Hepatocyte (in vitro differentiated cells): ENCODE measurements at regions not wholly inside any gene's neighbourhood (a gene's known extent, or its start where the extent isn't known, plus 50 kb on each side); places are given as distances from the start of the nearest gene placed in this dataset.

ENCODE experiments used
- DNase-seq: peaks from one replicate; pipeline ENCODE4 v3.0.0-alpha.2; 2016; ENCODE audit warnings: low spot score
- H2AFZ ChIP-seq: fragments of 200-600 bp; sonication (generic); 2 replicates; pipeline ENCODE4 v1.6.0; 2016; ENCODE audit warnings: antibody characterized with exemption, mild to moderate bottlenecking
- H3K27ac ChIP-seq: fragments of 200-600 bp; sonication (generic); 2 replicates; pipeline ENCODE4 v1.5.1; 2016; ENCODE audit warnings: mild to moderate bottlenecking
- H3K27me3 ChIP-seq: fragments of 200-600 bp; sonication (generic); 2 replicates; pipeline ENCODE4 v1.6.1; 2016
- H3K36me3 ChIP-seq: fragments of 200-600 bp; sonication (generic); replicated peaks from 2 replicates; pipeline ENCODE4 v1.5.1; 2016; ENCODE audit warnings: low read depth; ENCODE audit not compliant: insufficient read depth
- H3K4me1 ChIP-seq: fragments of 200-600 bp; sonication (generic); 2 replicates; pipeline ENCODE4 v1.5.1; 2016; ENCODE audit warnings: mild to moderate bottlenecking, moderate library complexity; ENCODE audit not compliant: insufficient read depth
- H3K4me2 ChIP-seq: fragments of 200-600 bp; sonication (generic); 2 replicates; pipeline ENCODE4 v1.6.0; 2016
- H3K4me3 ChIP-seq: fragments of 200-600 bp; sonication (generic); 2 replicates; pipeline ENCODE4 v1.5.1; 2016; ENCODE audit warnings: mild to moderate bottlenecking
- H3K79me2 ChIP-seq: fragments of 200-600 bp; sonication (generic); 2 replicates; pipeline ENCODE4 v1.6.0; 2017; ENCODE audit warnings: mild to moderate bottlenecking
- H3K9me2 ChIP-seq: fragments of 200-600 bp; sonication (generic); replicated peaks from 2 replicates; pipeline ENCODE4 v1.6.0; 2017; ENCODE audit warnings: mild to moderate bottlenecking; ENCODE audit not compliant: insufficient read depth
- H3K9me3 ChIP-seq: fragments of 200-600 bp; sonication (generic); 2 replicates; pipeline ENCODE4 v1.5.1; 2016; ENCODE audit warnings: low read depth, mild to moderate bottlenecking
- H4K20me1 ChIP-seq: fragments of 200-600 bp; sonication (generic); 2 replicates; pipeline ENCODE4 v1.6.0; 2016; ENCODE audit warnings: mild to moderate bottlenecking; ENCODE audit not compliant: insufficient read depth, poor library complexity, severe bottlenecking
- EZH2 ChIP-seq: fragments of 200-600 bp; sonication (generic); IDR thresholded peaks from 2 replicates; pipeline ENCODE4 v1.6.1; 2016; ENCODE audit warnings: antibody characterized with exemption, mild to moderate bottlenecking, borderline replicate concordance
- EZH2phosphoT487 ChIP-seq: fragments of 200-600 bp; sonication (generic); IDR thresholded peaks from one replicate; pipeline ENCODE4 v1.6.1; 2018; ENCODE audit warnings: antibody characterized with exemption, mild to moderate bottlenecking, low read depth, moderate library complexity; ENCODE audit not compliant: unreplicated experiment, severe bottlenecking
- WGBS: methylation state at CpG from one replicate; pipeline ENCODE4 v1.1.6; 2016; ENCODE audit warnings: low lambda C conversion rate; ENCODE audit errors: missing lambda C conversion rate; 5-methylcytosine and 5-hydroxymethylcytosine counted together
- TF ChIP-seq, protein P1 (sequence below): fragments of 200-600 bp; sonication (generic); IDR thresholded peaks from 2 replicates; pipeline ENCODE4 v1.5.1; 2016; ENCODE audit warnings: antibody characterized with exemption, mild to moderate bottlenecking; ENCODE audit not compliant: poor library complexity

DNA sequence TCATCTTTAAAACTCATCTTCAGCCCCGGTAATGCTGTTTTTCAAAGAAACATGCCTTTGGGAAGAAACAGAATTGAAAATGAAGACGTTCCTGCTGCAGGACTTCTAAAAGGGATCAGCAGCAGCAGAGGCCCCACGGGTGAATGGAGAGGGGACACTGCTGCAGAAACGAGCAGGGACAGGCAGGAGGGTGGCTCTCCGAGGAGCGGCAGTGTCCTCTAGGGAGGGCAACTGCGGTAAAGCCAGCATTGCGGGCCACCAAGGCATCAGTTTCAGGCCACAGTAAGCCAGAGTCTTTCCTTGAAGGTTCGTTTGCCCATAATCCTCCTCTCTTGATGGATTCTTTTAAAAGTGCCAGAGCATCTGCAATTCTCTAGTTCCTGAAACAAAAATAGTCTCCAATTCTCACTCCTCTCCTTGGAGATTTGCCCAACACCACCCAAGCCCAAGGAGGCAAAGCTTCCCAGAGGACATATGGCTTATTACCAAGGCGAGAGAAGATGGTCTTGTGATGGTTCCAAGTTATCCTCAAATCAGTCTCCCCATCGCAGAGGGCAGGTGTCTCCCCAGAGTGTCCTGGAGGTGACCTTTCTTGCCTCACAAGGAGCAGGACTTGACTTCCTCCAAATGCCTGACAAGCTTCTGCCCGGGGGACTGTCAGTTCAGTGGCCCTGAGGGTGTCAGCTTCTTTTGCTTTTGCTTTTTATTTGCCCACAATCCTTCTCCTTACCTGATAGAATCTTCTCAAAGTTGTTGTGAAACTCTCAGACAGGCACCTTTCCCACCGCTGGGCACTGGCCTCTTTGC is 341.1 kb upstream of the B3GAT1 start:
- peaks cover 7% of the 10 kb centered on the region for H3K4me1 ChIP-seq
- H3K4me2 ChIP-seq: no peak overlapping the region
- 91% methylated on average over 13 of the region's 13 CpGs for WGBS
- no peak for TF ChIP-seq EZH2
- no peak for TF ChIP-seq EZH2phosphoT487
- TF ChIP-seq, protein P1, sequence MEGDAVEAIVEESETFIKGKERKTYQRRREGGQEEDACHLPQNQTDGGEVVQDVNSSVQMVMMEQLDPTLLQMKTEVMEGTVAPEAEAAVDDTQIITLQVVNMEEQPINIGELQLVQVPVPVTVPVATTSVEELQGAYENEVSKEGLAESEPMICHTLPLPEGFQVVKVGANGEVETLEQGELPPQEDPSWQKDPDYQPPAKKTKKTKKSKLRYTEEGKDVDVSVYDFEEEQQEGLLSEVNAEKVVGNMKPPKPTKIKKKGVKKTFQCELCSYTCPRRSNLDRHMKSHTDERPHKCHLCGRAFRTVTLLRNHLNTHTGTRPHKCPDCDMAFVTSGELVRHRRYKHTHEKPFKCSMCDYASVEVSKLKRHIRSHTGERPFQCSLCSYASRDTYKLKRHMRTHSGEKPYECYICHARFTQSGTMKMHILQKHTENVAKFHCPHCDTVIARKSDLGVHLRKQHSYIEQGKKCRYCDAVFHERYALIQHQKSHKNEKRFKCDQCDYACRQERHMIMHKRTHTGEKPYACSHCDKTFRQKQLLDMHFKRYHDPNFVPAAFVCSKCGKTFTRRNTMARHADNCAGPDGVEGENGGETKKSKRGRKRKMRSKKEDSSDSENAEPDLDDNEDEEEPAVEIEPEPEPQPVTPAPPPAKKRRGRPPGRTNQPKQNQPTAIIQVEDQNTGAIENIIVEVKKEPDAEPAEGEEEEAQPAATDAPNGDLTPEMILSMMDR: no peak
- no peaks in the 10 kb centered on the region for H4K20me1 ChIP-seq
- H3K4me3 ChIP-seq: no peak overlapping the region
- no peak for DNase-seq
- no peaks in the 10 kb centered on the region for H3K9me3 ChIP-seq
- peak overlapping the region; percentile 87 for H3K27ac ChIP-seq
- no peak overlapping the region for H2AFZ ChIP-seq
- H3K36me3 ChIP-seq: no peaks in the 10 kb centered on the region
- no peaks in the 10 kb centered on the region for H3K9me2 ChIP-seq
- H3K27me3 ChIP-seq: no peaks in the 10 kb centered on the region
- H3K79me2 ChIP-seq: no peaks in the 10 kb centered on the region

DNA sequence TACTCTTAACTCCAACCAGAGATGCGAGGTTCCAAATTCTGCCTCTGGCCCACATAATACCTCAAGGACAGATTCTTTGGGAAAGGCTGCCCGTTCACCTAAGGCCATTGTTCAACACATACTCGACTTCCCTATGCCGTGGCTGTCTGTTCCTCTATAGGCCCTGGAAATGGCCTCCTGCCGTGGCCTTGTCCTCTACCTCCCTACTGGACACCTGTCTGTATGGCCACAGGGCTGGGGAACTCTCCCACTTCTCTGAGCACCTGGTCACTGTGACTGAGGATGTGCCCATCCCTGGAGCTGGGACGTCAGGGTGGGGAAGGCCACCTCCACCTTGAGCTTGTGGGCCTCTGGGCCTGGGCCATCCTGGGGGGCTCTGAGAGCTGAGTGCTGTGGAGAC is 340.5 kb upstream of the B3GAT1 start:
- Histone ChIP-seq H4K20me1 (no peaks in the 10 kb centered on the region), H3K27ac (peak overlapping the region; percentile 87)

DNA sequence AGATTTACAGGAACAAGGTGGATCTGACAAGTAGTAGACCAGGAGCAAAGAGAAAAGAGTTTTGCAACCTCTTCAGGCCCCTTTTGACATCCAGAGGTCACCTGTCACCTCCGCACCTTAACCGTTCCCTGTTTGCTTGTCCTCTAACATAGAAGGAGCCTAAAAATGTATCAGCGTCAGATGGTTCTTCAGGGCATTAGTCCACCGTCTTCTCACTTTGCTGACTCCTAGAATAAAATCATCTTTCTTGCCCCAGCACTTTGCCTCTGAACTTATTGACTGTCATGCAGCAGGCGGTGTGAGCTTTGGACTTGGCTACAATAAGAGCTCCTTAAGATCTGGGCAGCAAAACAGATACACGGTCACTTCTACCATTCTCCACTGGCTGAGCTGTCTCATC is 339.7 kb upstream of the B3GAT1 start:
- Histone ChIP-seq H2AFZ (no peak overlapping the region), H3K9me3 (no peaks in the 10 kb centered on the region), H3K9me2 (no peaks in the 10 kb centered on the region), H3K27me3 (no peaks in the 10 kb centered on the region), H4K20me1 (no peaks in the 10 kb centered on the region), H3K4me1 (peaks cover 7% of the 10 kb centered on the region), H3K79me2 (no peaks in the 10 kb centered on the region), H3K4me2 (no peak overlapping the region), H3K4me3 (no peak overlapping the region), H3K27ac (peak overlapping the region; percentile 87), H3K36me3 (no peaks in the 10 kb centered on the region)
- 75% methylated on average over 6 of the region's 6 CpGs for WGBS
- DNase-seq: peak; percentile 56
- TF ChIP-seq, protein P1: no peak
- no peak for TF ChIP-seq EZH2phosphoT487
- no peak for TF ChIP-seq EZH2

More for the DNA sequence above, 340.5 kb upstream of the B3GAT1 start:
- no peak overlapping the region for H3K4me3 ChIP-seq
- no peaks in the 10 kb centered on the region for H3K9me2 ChIP-seq
- TF ChIP-seq EZH2phosphoT487 (no peak), EZH2 (no peak)
- TF ChIP-seq, protein P1: no peak
- peaks cover 7% of the 10 kb centered on the region for H3K4me1 ChIP-seq
- DNase-seq: no peak
- H2AFZ ChIP-seq: no peak overlapping the region
- H3K79me2 ChIP-seq: no peaks in the 10 kb centered on the region
- H3K4me2 ChIP-seq: no peak overlapping the region
- H3K9me3 ChIP-seq: no peaks in the 10 kb centered on the region
- WGBS: 95% methylated on average over 6 of the region's 6 CpGs
- H3K27me3 ChIP-seq: no peaks in the 10 kb centered on the region
- H3K36me3 ChIP-seq: no peaks in the 10 kb centered on the region
